GM12874 (cell line): ENCODE measurements at regions not wholly inside any gene's neighbourhood (a gene's known extent, or its start where the extent isn't known, plus 50 kb on each side); places are given as distances from the start of the nearest gene placed in this dataset.

Source experiments
- TF ChIP-seq, protein P1 (sequence below): IDR thresholded peaks from 2 replicates; pipeline ENCODE4 v1.5.1; 2011; ENCODE audit warnings: low read depth, mild to moderate bottlenecking, control low read depth, low read length, moderate library complexity; ENCODE audit not compliant: insufficient read depth

DNA sequence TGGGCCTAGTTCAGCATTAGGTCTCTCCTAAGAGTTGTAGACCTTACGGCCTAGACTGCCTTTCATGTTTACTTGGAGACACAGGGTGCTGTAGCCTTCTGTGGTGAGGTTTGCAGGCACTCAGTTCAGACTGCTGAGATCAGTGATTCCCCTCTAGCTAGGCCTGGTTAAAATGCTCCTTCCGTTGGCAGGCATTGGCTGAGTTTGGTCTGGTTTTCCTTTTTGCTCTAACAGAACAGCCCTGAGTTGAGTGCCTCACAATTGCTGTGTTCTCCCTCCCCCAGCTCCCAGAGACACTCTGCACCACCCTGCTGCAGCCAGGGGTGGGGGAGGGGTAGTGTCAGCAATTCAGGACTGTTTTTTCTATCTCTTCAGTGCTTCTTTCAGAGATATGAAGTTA is 178.9 kb upstream of the DYRK2 start:
- TF ChIP-seq, protein P1, sequence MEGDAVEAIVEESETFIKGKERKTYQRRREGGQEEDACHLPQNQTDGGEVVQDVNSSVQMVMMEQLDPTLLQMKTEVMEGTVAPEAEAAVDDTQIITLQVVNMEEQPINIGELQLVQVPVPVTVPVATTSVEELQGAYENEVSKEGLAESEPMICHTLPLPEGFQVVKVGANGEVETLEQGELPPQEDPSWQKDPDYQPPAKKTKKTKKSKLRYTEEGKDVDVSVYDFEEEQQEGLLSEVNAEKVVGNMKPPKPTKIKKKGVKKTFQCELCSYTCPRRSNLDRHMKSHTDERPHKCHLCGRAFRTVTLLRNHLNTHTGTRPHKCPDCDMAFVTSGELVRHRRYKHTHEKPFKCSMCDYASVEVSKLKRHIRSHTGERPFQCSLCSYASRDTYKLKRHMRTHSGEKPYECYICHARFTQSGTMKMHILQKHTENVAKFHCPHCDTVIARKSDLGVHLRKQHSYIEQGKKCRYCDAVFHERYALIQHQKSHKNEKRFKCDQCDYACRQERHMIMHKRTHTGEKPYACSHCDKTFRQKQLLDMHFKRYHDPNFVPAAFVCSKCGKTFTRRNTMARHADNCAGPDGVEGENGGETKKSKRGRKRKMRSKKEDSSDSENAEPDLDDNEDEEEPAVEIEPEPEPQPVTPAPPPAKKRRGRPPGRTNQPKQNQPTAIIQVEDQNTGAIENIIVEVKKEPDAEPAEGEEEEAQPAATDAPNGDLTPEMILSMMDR, result no peak

DNA sequence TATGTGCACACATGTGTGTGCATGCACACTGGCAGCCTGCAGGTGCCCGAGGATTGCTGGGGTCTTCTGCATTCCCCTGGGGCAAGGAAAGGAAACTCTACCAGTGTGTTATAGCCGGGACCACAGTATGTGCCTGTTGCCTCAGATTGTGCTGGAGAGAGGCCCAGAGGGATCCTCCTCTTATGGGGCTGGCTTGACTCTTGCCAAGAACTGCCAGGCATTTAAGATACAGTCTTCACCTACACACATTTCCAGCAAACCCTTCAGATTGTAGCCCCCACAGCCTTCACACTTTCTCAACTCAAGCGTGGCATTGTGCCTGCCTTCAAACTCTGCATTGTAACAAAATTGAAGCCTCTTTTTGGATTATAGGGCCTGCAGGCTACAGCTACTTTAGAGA is 176.7 kb upstream of the DYRK2 start:
- TF ChIP-seq, protein P1, result no peak

DNA sequence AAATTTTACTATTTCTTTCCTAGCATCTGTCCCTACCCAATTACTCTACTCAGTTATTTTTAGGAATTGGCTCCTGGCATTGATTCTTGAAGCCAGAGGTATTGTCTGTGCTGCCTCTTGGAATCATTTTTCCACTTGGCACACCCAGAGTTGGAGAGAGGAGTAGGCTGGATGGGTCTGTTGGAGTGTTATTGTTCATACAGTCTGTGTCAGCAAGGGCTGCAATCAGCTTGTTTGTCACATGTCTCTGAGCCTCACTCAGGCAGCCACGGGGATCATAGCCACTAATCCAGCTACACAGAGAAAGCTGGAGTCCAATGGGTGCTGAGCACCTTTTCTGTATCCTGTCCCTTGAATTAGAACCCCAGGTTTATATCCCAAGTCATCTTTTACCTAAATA is 176.0 kb upstream of the DYRK2 start:
- TF ChIP-seq, protein P1, result no peak

DNA sequence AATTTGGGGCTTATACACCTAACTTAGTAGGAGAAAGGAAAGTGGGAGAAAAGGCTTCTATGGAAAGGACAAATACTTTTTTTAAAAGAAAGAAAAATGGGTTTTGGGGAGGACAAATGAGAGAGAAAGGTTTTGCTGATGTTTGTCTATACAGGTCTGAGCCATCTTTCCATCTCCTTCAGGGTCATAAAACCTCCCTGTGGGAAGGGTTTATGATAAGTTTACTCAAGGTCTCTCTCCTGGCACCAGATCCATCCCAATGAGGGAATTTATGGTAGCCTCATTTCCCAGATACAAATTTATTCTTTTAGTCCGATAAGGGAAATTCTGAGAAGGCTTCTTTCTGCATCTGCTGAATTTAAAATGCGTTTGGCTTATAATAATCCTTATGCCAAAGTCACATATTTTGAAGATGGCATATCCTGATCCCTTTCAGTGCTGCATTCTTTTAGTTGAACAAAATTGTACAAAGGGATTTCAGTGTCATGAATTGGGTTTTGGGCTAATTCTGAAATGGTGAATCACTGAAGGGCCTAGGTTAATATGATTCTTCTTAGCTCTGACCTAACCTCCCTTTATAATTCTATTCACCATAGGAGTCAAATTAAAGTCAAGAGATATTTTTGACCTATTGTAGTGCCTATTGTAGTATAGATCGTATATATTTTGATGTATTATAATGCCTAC is 173.5 kb upstream of the DYRK2 start:
- TF ChIP-seq, protein P1, result no peak

DNA sequence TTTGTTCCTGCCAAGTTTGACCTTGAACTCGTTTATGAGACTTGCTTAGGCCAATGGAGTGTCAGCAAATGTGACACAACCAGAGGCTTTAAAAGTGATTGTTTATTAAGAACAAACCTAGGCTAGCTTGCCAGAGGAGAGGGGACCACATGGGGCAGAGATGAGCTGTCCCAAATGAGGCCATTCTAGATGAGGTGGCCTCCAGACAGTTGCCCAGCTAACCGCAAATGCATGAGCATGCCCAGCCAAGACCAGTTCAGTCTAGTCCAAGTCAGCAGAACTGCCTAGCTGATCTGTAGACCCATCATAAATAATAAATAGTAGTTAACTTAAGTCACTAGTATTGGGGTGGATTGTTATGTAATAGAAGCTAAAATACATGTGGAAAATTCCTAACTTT is 172.8 kb upstream of the DYRK2 start:
- TF ChIP-seq, protein P1, result no peak

DNA sequence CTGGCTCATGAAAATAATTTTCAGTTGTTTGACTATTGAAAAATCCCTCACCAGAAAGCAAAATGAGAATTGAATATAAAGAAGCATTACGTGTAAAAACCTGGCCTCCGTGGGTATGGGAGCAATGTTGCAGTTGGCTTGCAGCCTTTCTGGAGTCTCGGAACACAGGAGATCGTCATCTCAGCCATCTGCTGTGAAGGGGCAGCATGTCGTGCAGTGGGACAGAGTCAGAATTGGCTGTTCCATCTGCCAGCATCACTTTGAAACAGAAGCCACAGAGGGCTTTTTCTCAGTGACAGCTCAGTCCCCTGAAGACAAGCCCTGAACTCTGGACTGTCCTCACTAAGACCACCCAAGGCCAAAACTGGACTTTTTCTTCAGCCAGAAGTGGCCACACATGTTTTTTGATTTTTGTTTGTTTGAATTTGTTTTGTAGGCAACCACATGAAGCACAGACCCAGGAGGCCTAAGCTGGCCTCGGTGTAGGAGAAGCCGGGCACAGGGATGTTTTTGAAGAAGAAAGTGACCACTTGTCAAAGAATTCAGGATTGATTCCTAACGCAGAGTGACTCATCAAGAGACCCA is 170.8 kb upstream of the DYRK2 start:
- TF ChIP-seq, protein P1, result no peak

DNA sequence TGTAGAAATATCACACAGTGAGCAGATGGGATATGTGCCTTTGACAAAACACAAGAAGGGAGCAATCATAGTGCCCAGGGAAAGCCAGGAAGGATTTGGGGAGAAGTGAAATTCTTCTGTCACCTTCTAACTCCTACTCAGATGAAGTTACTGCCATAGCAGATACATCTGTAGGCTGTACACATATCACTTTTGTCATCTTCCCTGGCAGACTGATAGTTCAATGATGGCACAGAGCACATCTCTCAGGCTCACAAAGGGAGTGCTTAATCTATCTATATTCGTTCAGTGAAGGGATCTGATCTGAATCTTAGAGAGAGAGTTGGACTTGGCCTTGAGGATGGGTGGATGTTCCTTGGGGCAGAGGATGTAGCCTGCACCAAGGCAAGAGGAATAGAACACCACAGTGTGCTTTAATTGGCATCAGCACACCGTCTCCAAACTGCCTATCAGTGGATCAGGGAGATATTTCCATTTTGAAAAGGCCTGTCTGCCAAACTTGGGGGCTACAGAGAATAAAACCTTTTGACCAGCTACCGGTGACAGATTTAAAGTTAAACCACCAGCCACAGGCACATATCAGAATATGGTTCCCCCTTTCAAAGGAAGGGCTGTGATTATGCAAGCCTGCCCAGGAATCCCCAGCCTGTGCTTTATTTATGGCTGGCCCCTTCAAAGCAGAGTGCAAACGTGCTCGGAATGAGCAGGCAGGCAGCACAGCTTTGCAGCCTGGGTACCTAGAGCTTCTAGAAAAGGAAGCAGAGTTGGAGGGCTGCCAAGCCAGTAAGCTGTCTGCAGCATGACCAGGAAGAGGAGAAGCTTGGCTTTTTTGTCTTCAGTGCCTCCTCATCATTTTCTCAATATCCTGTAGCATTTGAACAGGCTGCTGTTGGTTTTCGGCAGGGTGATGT is 165.5 kb upstream of the DYRK2 start:
- TF ChIP-seq, protein P1, result no peak
